Nephron progenitor cell (in vitro differentiated cells): ENCODE measurements at regions not wholly inside any gene's neighbourhood (a gene's known extent, or its start where the extent isn't known, plus 50 kb on each side); places are given as distances from the start of the nearest gene placed in this dataset.

Source experiments
- DNase-seq: peaks from one replicate; pipeline ENCODE4 v3.0.0; 2021
- H3K27ac Mint-ChIP-seq: 2 replicates; pipeline ENCODE4 v1.8.0; 2021; ENCODE audit warnings: mild to moderate bottlenecking, moderate library complexity, mixed read lengths
- H3K27me3 Mint-ChIP-seq: 2 replicates; pipeline ENCODE4 v1.8.0; 2021; ENCODE audit warnings: mild to moderate bottlenecking, low read depth, mixed read lengths; ENCODE audit not compliant: poor library complexity
- H3K36me3 Mint-ChIP-seq: 2 replicates; pipeline ENCODE4 v1.8.0; 2021; ENCODE audit warnings: low read depth, mixed read lengths
- H3K4me1 Mint-ChIP-seq: 2 replicates; pipeline ENCODE4 v1.8.0; 2021; ENCODE audit warnings: mixed read lengths
- H3K4me3 Mint-ChIP-seq: 2 replicates; pipeline ENCODE4 v1.8.0; 2021; ENCODE audit warnings: mild to moderate bottlenecking, moderate library complexity, mixed read lengths
- H3K9me3 Mint-ChIP-seq: 2 replicates; pipeline ENCODE4 v1.8.0; 2021; ENCODE audit warnings: mild to moderate bottlenecking, moderate library complexity, mixed read lengths
- TF ChIP-seq, protein P1 (sequence below): fragments of 200-600 bp; sonication (generic); IDR thresholded peaks from 2 replicates; pipeline ENCODE4 v1.5.0; 2021; ENCODE audit warnings: antibody characterized with exemption

DNA sequence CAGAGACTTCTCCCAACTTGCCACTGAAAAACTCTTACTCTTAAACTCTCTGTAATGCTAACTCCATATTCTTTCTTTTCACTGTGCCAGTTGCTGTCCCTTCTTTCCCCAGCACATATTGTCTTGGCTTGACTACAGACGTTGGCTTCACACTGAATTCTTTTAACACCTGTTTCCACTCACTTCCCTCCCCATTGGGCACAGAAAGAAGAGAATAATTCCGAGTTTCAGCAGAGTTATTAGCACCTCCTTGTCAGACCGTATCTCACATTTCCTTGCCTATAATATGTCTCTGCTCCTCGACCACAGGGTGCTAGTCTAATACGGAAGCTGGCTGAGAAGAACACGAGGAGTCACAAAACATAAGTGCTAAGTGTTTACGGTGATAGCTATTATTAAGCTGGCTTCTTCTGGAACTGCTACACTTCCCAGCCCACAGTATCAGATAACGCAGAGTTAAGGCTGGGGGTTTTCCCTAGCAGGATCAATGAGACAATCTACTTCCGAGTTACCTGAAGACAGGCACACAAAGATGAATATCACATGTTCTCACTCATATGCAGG lies 188.5 kb upstream of the CDH8 start:
- no peak for DNase-seq
- H3K27ac Mint-ChIP-seq, result no peak overlapping the region
- no peaks in the 10 kb centered on the region for H3K4me1 Mint-ChIP-seq
- H3K9me3 Mint-ChIP-seq, result no peaks in the 10 kb centered on the region
- TF ChIP-seq, protein P1, sequence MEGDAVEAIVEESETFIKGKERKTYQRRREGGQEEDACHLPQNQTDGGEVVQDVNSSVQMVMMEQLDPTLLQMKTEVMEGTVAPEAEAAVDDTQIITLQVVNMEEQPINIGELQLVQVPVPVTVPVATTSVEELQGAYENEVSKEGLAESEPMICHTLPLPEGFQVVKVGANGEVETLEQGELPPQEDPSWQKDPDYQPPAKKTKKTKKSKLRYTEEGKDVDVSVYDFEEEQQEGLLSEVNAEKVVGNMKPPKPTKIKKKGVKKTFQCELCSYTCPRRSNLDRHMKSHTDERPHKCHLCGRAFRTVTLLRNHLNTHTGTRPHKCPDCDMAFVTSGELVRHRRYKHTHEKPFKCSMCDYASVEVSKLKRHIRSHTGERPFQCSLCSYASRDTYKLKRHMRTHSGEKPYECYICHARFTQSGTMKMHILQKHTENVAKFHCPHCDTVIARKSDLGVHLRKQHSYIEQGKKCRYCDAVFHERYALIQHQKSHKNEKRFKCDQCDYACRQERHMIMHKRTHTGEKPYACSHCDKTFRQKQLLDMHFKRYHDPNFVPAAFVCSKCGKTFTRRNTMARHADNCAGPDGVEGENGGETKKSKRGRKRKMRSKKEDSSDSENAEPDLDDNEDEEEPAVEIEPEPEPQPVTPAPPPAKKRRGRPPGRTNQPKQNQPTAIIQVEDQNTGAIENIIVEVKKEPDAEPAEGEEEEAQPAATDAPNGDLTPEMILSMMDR, result no peak
- H3K4me3 Mint-ChIP-seq, result no peak overlapping the region
- H3K27me3 Mint-ChIP-seq, result peaks cover 3% of the 10 kb centered on the region
- no peaks in the 10 kb centered on the region for H3K36me3 Mint-ChIP-seq

DNA sequence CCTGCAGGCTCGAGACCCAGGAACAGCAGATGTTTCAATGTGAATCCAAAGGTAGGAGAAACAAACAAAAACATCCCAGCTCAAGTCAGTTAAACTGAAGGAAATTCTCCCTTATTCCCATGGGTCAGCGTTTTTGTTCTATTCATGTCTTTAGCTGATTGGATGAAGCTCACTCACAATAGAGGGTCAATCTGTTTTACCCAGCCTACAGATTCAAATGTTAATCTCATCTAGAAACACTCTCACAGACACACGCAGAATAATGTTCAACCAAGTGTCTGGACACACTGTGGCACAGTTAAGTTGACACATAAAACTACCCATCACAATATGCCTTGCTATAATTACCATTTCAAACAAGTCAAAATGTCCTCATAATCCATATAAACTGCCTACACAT lies 180.6 kb upstream of the CDH8 start:
- TF ChIP-seq, protein P1, result no peak
- Mint-ChIP-seq H3K36me3 (no peaks in the 10 kb centered on the region), H3K9me3 (no peaks in the 10 kb centered on the region), H3K27me3 (no peaks in the 10 kb centered on the region), H3K4me3 (no peak overlapping the region), H3K27ac (no peak overlapping the region), H3K4me1 (no peaks in the 10 kb centered on the region)
- DNase-seq, result no peak

DNA sequence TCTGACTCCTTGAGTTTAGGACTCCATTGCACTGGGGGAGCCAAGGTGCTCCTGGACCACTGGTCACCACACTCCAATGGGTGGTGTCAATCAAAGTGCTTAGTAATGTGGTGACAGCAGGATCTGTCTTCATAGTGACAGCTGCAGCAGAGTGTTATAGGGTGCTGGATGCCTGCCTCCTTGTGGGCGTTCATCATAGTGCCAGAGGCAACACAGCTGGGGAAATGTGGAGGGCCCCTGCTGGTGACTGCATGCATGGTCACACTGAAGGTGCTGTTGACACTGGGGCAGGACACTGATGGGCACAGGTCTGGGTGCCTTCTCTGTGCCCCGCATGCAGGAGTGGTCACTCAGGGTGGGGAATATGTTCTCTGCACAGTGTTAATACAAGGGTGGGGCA lies 177.5 kb upstream of the CDH8 start:
- Mint-ChIP-seq H3K9me3 (no peaks in the 10 kb centered on the region), H3K36me3 (no peaks in the 10 kb centered on the region), H3K27ac (no peak overlapping the region), H3K4me1 (no peaks in the 10 kb centered on the region), H3K27me3 (no peaks in the 10 kb centered on the region), H3K4me3 (no peak overlapping the region)
- no peak for DNase-seq
- TF ChIP-seq, protein P1, result no peak

DNA sequence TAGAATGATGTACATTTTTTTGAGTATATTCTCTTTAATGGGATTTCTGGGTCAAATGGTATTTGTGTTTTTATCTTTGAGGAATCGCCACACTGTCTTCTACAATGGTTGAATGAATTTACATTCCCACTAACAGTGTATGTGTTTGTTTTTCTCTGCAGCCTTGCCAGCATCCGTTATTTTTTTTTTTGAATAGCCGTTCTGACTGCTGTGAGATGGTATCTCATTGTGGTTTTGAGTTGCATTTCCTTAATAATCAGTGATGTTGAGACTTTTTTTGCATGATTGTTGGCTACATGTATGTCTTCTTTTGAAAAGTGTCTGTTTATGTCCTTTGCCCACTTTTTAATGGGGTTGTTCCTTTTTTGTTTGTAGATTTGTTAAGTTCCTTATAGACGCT lies 172.7 kb upstream of the CDH8 start:
- no peak overlapping the region for H3K27ac Mint-ChIP-seq
- no peaks in the 10 kb centered on the region for H3K9me3 Mint-ChIP-seq
- TF ChIP-seq, protein P1, result no peak
- H3K36me3 Mint-ChIP-seq, result no peaks in the 10 kb centered on the region
- no peak for DNase-seq
- no peaks in the 10 kb centered on the region for H3K27me3 Mint-ChIP-seq
- H3K4me3 Mint-ChIP-seq, result no peak overlapping the region
- H3K4me1 Mint-ChIP-seq, result no peaks in the 10 kb centered on the region

DNA sequence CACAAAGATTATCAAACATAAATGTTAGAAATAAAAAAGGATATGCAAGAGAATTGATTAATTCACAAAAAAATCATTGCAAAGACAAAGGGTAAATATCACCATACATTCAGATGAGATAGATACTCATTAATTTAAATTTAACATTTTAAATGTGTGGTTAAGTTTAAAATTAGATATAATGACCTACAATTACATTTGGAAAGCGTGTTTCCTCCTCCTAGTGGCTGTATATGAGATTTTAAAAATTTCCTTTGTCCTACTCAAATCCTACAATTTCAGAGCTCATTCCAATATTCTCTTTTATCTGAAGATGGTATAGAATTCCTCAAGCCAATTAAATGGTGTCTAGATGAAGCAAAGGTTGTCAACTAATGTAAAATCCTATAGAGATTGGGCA lies 169.2 kb upstream of the CDH8 start:
- H3K4me3 Mint-ChIP-seq, result no peak overlapping the region
- no peaks in the 10 kb centered on the region for H3K9me3 Mint-ChIP-seq
- no peak for DNase-seq
- no peaks in the 10 kb centered on the region for H3K27me3 Mint-ChIP-seq
- no peaks in the 10 kb centered on the region for H3K36me3 Mint-ChIP-seq
- no peak overlapping the region for H3K27ac Mint-ChIP-seq
- TF ChIP-seq, protein P1, result no peak
- H3K4me1 Mint-ChIP-seq, result no peaks in the 10 kb centered on the region

DNA sequence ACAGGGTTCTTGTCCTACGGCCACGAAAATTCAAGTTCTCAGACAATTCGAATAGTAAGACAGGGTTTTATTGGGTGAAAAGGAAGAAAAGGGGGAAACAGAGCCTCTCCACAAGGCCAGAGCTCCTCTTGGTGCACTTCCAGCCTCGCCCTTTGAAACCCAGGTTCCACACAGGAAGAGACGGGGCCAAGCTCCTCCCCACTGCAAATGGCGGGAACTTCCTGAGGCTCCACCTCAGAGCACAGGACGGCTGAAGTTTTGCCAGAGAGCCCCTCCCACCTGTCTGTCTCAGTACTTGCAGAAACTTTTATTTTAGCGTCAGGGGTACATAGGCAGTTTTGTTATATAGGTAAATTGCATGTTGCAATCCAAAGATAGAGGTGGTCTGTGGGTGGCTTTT lies 165.7 kb upstream of the CDH8 start:
- Mint-ChIP-seq H3K4me1 (no peaks in the 10 kb centered on the region), H3K36me3 (no peaks in the 10 kb centered on the region), H3K9me3 (no peaks in the 10 kb centered on the region), H3K4me3 (no peak overlapping the region), H3K27me3 (no peaks in the 10 kb centered on the region), H3K27ac (no peak overlapping the region)
- TF ChIP-seq, protein P1, result no peak
- no peak for DNase-seq
